ENCODE measurements at regions not wholly inside any gene's neighbourhood (a gene's known extent, or its start where the extent isn't known, plus 50 kb on each side); places are given as distances from the start of the nearest gene placed in this dataset.
A peak's percentile ranks its signal among the peaks of the same experiment; 100 is the strongest.
"Not testable (repeated sequence)": the region's sequence is repeated elsewhere in the genome, so short reads cannot be mapped to it uniquely, and the experiment has no call there.

GRCh38 chr19:5285311-5285710 is 55.3 kb downstream of the PTPRS start:
- 99% methylated on average over 6 of the region's 6 CpGs for WGBS (ENCODE audit: missing lambda C conversion rate)
- ATAC-seq, result no peak
- H3K4me1 ChIP-seq, result 0 out of 3 replicates have a peak, but pooled peaks cover 2% of the 10 kb centered on the region
- FAIRE-seq, result no peak
- DNase-seq (ENCODE audit: low read depth in 1 of 2, low spot score in 1 of 2), result no peak
- CTCF ChIA-PET, result no interaction called here
- H3K27ac ChIP-seq, result no peak overlapping the region
- TF ChIP-seq USF2 (IDR thresholded peaks at IDR 0.05), result no peak
- TF ChIP-seq RAD21 (conservative IDR thresholded peaks at IDR 0.05 in 1 of 2, IDR thresholded peaks at IDR 0.05 in 1 of 2), result no peak
- TF ChIP-seq HES2 (IDR thresholded peaks at IDR 0.05), result no peak
- H3K9me3 ChIP-seq, result no peaks in the 10 kb centered on the region
- no peak overlapping the region for H3K4me2 ChIP-seq
- POLR2A ChIA-PET, result no interaction called here
- H3K4me3 ChIP-seq, result no peak overlapping the region

GRCh38 chr19:5282901-5283300 is 57.7 kb downstream of the PTPRS start:
- FAIRE-seq (no peak), DNase-seq (ENCODE audit: low read depth in 1 of 2, low spot score in 1 of 2) (no peak), ATAC-seq (no peak)
- H3K4me1 ChIP-seq, result 0 out of 3 replicates have a peak, but pooled peaks cover 2% of the 10 kb centered on the region
- no peak overlapping the region for H3K4me3 ChIP-seq
- POLR2A ChIA-PET, result no interaction called here
- no peak overlapping the region for H3K4me2 ChIP-seq
- no peaks in the 10 kb centered on the region for H3K9me3 ChIP-seq
- 80% methylated on average over 6 of the region's 9 CpGs for WGBS (ENCODE audit: missing lambda C conversion rate)
- TF ChIP-seq SMC3 (IDR thresholded peaks at IDR 0.05) (no peak), PHF8 (IDR thresholded peaks at IDR 0.05; ENCODE audit: borderline replicate concordance, low read depth) (no peak), MAZ (IDR thresholded peaks at IDR 0.05; ENCODE audit: borderline replicate concordance, low read depth, low read length) (no peak), ZNF302 (CRISPR knock-in tag; IDR thresholded peaks at IDR 0.05) (no peak), NPAS2 (CRISPR knock-in tag; IDR thresholded peaks at IDR 0.05; ENCODE audit: borderline replicate concordance) (no peak), NFE2L2 (conservative IDR thresholded peaks at IDR 0.05; ENCODE audit: low read length) (no peak), TFCP2L1 (CRISPR knock-in tag; IDR thresholded peaks at IDR 0.05) (no peak), CHD2 (IDR thresholded peaks at IDR 0.05; ENCODE audit: low read length, partially characterized antibody) (no peak)
- CTCF ChIA-PET, result no interaction called here
- no peak overlapping the region for H3K27ac ChIP-seq

GRCh38 chr19:5281588-5281987 is 59.0 kb downstream of the PTPRS start:
- 0 out of 3 replicates have a peak, but pooled peaks cover 2% of the 10 kb centered on the region for H3K4me1 ChIP-seq
- FAIRE-seq (no peak), ATAC-seq (no peak), DNase-seq (ENCODE audit: low read depth in 1 of 2, low spot score in 1 of 2) (no peak)
- TF ChIP-seq EHF (CRISPR knock-in tag; IDR thresholded peaks at IDR 0.05) (no peak), MAZ (IDR thresholded peaks at IDR 0.05; ENCODE audit: borderline replicate concordance, low read depth, low read length) (no peak), KDM5A (IDR thresholded peaks at IDR 0.05) (no peak), SMC3 (IDR thresholded peaks at IDR 0.05) (no peak), CHD4 (IDR thresholded peaks at IDR 0.05; ENCODE audit: borderline replicate concordance) (no peak), EP300 (IDR thresholded peaks at IDR 0.05) (no peak), CTCF (IDR thresholded peaks at IDR 0.05) (no peak), POLR2AphosphoS2 (conservative IDR thresholded peaks at IDR 0.05; ENCODE audit: low read length) (no peak), KDM1A (IDR thresholded peaks at IDR 0.05; ENCODE audit: low read depth) (no peak), MAX (IDR thresholded peaks at IDR 0.05) (no peak), HOXA7 (CRISPR knock-in tag; IDR thresholded peaks at IDR 0.05) (no peak), SREBF2 (IDR thresholded peaks at IDR 0.05) (no peak), CBX2 (IDR thresholded peaks at IDR 0.05; ENCODE audit: borderline replicate concordance, low read depth) (no peak), REST (IDR thresholded peaks at IDR 0.05) (no peak), FOSB (CRISPR knock-in tag; IDR thresholded peaks at IDR 0.05) (no peak), NPAS2 (CRISPR knock-in tag; IDR thresholded peaks at IDR 0.05; ENCODE audit: borderline replicate concordance) (no peak), ZNF302 (CRISPR knock-in tag; IDR thresholded peaks at IDR 0.05) (no peak), PHF8 (IDR thresholded peaks at IDR 0.05; ENCODE audit: borderline replicate concordance, low read depth) (no peak)
- H3K27ac ChIP-seq, result peak overlapping the region in 1 of 2 experiments; percentile 18; a peak in 1 of 6 replicates
- H3K9me3 ChIP-seq, result no peaks in the 10 kb centered on the region
- 84% methylated on average over 8 of the region's 8 CpGs for WGBS (ENCODE audit: missing lambda C conversion rate)
- ChIA-PET CTCF (interaction anchor here (0.7 to 1.7 kb wide), 2 partner anchors 11 to 23 kb away, joined by 3 to 5 read pairs; no protein-coding TSS in a partner anchor), POLR2A (no interaction called here)
- no peak overlapping the region for H3K4me3 ChIP-seq
- no peak overlapping the region for H3K4me2 ChIP-seq

- H3K4me2 ChIP-seq; ATAC-seq; H3K4me3 ChIP-seq; DNase-seq (ENCODE audit: low read depth in 1 of 2, low spot score in 1 of 2); FAIRE-seq; H3K4me1 ChIP-seq; POLR2A ChIA-PET; H3K9me3 ChIP-seq; H3K27ac ChIP-seq: not testable (repeated sequence)
- WGBS (ENCODE audit: missing lambda C conversion rate), result 88% methylated on average over 4 of the region's 4 CpGs
- CTCF ChIA-PET, result interaction anchor here (1.1 kb wide), 1 partner anchor 16 kb away, joined by 3 read pairs; no protein-coding TSS in a partner anchor
Measured at GRCh38 chr19:5275668-5276067, 64.9 kb downstream of the PTPRS start.

Measured in A549 (cell line).